Retinal pigment epithelial cell (primary cell): ENCODE measurements at regions not wholly inside any gene's neighbourhood (a gene's known extent, or its start where the extent isn't known, plus 50 kb on each side); places are given as distances from the start of the nearest gene placed in this dataset.

Experiments used
- DNase-seq: peaks from one replicate; pipeline ENCODE4 v3.0.0-alpha.2; 2010; ENCODE audit warnings: low read depth
- H3K4me3 ChIP-seq: 2 replicates; pipeline ENCODE4 v1.5.1; 2011; ENCODE audit warnings: mild to moderate bottlenecking, low read length, control low read depth, moderate library complexity
- TF ChIP-seq, protein P1 (sequence below): conservative IDR thresholded peaks from 2 replicates; pipeline ENCODE4 v1.5.1; 2011; ENCODE audit warnings: low read depth, low read length, control low read depth, inconsistent platforms

- TF ChIP-seq, protein P1, sequence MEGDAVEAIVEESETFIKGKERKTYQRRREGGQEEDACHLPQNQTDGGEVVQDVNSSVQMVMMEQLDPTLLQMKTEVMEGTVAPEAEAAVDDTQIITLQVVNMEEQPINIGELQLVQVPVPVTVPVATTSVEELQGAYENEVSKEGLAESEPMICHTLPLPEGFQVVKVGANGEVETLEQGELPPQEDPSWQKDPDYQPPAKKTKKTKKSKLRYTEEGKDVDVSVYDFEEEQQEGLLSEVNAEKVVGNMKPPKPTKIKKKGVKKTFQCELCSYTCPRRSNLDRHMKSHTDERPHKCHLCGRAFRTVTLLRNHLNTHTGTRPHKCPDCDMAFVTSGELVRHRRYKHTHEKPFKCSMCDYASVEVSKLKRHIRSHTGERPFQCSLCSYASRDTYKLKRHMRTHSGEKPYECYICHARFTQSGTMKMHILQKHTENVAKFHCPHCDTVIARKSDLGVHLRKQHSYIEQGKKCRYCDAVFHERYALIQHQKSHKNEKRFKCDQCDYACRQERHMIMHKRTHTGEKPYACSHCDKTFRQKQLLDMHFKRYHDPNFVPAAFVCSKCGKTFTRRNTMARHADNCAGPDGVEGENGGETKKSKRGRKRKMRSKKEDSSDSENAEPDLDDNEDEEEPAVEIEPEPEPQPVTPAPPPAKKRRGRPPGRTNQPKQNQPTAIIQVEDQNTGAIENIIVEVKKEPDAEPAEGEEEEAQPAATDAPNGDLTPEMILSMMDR, result no peak
- no peak overlapping the region for H3K4me3 ChIP-seq
- no peak for DNase-seq
These were observed 294.9 kb downstream of the ETNK1 start for GRCh38 chr12:22919883-22920282.

DNA sequence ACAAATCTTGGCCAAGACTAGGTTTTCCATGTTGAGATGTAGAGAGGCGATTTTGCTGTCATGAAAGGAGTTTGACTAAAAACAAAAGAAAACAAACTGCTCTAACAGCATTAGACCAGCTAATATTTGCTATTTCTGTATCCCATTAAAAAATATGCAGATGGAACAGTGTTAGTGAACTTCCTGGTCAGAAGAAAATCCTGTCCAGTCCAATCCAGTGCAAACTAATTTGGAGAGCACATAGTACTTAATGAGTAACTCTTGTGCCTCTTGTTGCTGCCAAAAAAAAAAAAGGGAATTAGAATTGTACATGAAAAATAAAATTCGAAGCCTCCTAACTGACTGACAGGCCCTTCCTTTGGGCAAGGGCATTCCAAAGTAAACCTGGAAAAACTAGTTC lies 298.8 kb downstream of the ETNK1 start:
- no peak overlapping the region for H3K4me3 ChIP-seq
- DNase-seq, result no peak
- TF ChIP-seq, protein P1, result no peak

GRCh38 chr12:22924391-22924790 lies 299.4 kb downstream of the ETNK1 start:
- H3K4me3 ChIP-seq, result no peak overlapping the region
- no peak for DNase-seq
- TF ChIP-seq, protein P1, result no peak

- TF ChIP-seq, protein P1, result no peak
- no peak for DNase-seq
- no peak overlapping the region for H3K4me3 ChIP-seq
These were observed 300.7 kb downstream of the ETNK1 start for GRCh38 chr12:22925623-22926022.

DNA sequence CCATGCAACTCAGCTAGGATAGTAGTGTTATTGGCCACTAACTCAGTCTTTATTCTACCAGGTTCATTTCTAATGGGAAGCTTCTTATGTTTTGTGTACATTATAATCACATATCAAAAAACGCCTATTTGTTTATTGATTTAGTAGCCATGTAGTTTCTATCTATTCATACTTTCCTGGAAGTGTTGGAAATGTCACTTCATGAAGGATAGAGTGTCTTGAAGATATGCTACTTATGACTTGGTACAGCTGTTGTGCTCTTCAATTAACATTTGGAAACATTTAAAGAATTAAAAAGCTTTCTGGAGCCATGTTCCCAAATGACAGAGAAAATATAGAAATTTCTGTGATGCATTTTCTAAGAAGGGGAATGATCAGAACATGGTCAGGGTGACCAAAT lies 307.5 kb downstream of the ETNK1 start:
- no peak overlapping the region for H3K4me3 ChIP-seq
- DNase-seq, result no peak
- TF ChIP-seq, protein P1, result no peak

- TF ChIP-seq, protein P1, result no peak
- no peak for DNase-seq
- no peak overlapping the region for H3K4me3 ChIP-seq
These were observed 310.1 kb downstream of the ETNK1 start for GRCh38 chr12:22935090-22935489.

DNA sequence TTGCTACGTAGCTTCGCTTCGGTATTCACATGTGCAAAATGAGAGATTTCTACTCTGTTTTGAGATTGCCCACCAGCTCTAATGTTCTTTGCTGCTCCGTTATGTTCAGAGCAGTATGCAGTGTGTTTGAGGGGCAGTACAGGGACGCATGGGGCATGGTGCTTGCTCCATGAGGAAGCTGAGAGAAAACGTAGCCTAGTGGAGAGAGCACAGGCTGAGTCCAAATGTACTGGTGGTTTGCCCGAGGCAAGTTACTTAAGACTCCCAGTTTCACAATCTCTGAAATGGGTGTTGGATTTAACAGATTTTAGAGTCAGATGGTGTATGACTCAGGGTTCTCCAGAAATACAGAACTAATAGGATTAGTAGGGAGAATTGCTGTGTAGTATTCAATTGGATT lies 310.5 kb downstream of the ETNK1 start:
- no peak overlapping the region for H3K4me3 ChIP-seq
- DNase-seq, result peak; percentile 10
- TF ChIP-seq, protein P1, result no peak
